DMS114 treated with DMSO at 0.1 percent for 48 hours (cell line): ENCODE measurements at regions not wholly inside any gene's neighbourhood (a gene's known extent, or its start where the extent isn't known, plus 50 kb on each side); places are given as distances from the start of the nearest gene placed in this dataset.
"Not testable (repeated sequence)": the region's sequence is repeated elsewhere in the genome, so short reads cannot be mapped to it uniquely, and the experiment has no call there.

ENCODE experiments used
- DNase-seq: peaks from one replicate; lab custom pipeline; 2025; ENCODE audit not compliant: unreplicated experiment; lab: John Stamatoyannopoulos, UW

DNA sequence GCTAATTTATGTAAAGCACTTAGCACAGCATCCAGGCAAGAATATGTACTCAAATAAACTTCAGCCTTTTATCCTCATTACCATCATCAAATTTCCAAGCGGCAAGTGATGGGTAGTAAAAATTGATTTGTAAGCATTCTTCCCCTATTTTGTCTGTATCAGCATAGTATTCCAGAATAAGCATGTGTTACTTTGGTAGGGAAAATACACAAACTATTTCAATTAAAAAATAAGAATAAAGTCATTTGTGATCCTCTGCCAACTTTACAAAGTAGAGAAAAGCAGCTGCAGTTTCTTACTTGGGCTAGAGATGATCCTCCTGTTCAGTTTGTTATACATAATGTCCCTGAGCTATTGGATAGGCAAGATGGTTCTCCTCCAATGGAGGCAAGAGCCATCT is 493.2 kb downstream of the ZEB2 start:
- DNase-seq = no peak

GRCh38 chr2:144020047-144020446 is 499.9 kb downstream of the ZEB2 start:
- no peak for DNase-seq

DNA sequence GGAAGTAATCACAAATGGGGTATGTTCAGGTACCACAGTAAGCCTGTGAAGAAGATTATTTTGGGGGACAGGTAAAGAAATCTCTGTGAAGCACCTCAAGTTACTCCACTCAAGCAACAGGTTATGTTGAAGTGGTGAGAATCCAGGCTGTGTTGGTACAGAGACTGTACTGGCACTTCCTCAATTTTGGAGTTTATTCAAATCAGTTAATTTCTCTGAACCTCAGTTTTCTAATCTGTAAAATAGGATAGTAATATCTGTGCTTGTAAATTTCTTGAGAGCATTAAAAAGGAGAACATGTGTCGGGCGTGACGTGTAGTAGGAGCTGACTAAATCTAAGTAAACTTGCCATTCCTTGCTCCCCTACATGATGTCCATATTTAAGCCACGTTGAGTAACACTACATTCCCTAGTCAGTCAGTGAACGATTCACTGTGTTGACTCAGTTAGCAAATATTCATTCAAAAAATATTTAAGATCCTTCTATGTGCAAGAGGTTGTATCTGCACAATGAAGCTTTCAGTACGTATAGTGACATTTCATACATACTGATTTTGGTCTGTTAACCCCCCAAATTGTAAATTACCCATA is 504.2 kb downstream of the ZEB2 start:
- no peak for DNase-seq

GRCh38 chr2:144015036-144015435 is 504.9 kb downstream of the ZEB2 start:
- no peak for DNase-seq

- DNase-seq = no peak
These were observed 505.8 kb downstream of the ZEB2 start for GRCh38 chr2:144014103-144014502.

DNA sequence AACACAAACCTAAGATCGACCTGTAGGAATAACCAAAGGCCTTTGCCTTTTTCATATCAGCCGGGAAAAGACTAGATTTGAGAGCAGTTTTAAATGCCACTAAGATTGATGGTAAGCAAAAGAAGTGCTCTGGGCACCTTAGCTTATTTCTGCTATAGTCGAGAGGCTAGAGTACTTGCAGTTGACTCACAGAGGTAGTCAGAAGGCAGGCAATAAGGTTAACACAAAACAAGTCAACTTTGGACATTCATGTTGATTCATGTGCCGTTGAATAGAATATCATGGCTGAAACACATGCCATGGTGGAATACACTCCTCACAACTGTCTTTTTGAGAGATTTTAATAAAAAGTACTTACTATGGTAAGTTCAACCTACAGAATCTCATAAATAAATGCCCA is 507.6 kb downstream of the ZEB2 start:
- no peak for DNase-seq

DNA sequence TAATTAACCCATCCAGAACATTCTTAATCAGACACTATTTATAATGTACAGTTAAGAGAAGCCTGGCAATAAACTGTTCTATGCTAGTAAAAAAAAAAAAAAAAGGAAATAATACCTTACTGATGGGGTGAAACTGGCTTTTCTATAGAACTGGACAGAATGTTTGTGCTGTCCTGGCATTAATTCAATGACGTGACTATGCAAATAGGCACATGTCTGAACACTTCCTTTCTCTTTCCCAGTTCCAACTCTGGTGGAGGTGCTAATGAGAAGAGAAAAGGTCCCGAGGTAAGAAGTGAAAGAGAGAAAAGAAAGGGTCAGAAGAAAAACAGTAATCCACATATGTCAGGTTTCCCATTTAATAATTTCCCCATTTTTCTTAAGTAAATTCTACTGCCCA is 508.4 kb downstream of the ZEB2 start:
- no peak for DNase-seq

DNA sequence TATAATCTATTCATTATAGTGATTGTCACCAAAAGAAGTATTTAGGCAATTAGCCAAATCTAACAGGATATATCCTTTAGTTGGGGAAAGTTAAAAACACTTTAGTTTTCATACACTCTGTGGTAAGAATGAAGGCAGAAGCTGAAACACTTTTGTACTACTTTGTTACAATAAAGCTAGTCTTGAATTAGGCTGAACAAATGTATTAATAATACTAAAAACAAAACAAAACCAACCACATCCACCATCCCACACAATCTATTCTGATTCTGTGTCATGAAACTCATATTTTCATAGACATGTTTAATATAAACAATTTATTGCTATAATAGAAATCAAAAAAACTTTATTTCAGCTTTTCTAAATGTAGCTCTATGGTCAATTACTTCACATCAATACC is 508.8 kb downstream of the ZEB2 start:
- no peak for DNase-seq

GRCh38 chr2:144010096-144010836 is 509.7 kb downstream of the ZEB2 start:
- no peak for DNase-seq

DNA sequence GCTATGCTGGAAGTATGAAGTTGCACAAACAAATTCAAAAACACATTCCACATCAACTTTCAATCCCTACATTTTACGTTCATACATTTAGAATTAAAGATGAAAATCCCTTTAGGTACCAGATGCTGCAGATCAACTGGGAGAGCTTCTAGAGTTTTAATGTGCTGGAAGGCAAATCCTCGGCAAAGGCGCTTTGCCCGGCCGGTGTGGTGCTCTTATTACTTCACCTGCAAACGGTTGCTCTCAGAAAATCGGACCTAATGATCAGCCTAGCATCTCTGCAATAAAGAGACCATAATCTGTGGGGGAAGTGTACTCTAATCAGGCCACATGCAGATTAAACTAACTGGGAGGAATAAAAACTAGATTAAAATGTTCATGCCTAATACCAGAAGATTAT is 513.8 kb downstream of the ZEB2 start:
- DNase-seq = no peak

- DNase-seq = no peak
These were observed 515.2 kb downstream of the ZEB2 start for GRCh38 chr2:144004742-144005141.

DNA sequence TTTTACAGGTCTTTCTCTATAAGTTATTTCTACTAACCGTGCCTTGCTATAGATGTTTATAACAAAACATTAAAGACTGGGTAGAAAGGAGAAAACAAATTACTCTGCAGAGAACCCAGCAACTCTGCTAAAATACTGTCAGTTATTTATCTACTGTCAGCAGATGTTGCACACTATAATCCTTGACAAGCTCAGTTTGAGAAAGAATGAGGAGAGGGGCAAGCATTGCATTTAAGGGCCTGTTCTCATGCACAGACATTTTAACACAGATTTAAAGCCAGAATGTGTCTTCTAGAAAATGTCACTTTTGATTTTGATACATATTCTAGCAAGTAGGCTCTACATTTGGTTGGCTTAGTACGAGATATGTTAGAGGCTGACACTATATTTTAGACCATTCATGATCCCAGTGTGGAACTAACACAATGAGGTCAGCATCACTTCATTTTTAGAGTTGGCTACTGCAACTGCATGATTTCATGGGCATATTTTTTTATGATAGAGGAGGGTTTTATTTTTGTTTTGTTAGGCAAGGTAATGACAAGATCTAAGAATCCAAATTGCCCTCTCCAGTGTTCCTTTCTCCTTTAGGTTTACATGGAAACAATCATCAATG is 516.4 kb downstream of the ZEB2 start:
- DNase-seq = no peak

DNA sequence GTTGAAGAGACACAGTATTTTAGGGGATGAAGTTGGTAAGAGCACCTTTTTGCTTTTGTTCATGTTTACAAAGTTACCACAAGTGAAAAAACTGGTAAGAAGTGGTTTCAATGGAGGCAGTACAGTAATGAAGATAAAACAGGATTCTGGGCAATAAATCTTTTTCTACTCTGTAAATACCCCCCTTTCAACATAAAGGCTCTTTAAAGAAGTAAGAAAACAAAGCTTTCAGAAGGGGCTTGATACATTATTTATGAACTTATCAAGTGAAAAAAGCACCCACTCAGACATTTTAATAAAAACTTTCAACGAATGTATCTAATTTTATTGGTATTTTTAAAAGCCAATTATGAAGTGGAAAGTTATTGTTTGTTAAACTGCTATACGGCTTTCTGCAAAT is 522.9 kb downstream of the ZEB2 start:
- no peak for DNase-seq

- DNase-seq = no peak
These were observed 525.0 kb downstream of the ZEB2 start for GRCh38 chr2:143994961-143995360.

GRCh38 chr2:143991596-143991995 is 528.3 kb downstream of the ZEB2 start:
- DNase-seq = not testable (repeated sequence)

GRCh38 chr2:143988082-143988481 is 531.8 kb downstream of the ZEB2 start:
- no peak for DNase-seq

DNA sequence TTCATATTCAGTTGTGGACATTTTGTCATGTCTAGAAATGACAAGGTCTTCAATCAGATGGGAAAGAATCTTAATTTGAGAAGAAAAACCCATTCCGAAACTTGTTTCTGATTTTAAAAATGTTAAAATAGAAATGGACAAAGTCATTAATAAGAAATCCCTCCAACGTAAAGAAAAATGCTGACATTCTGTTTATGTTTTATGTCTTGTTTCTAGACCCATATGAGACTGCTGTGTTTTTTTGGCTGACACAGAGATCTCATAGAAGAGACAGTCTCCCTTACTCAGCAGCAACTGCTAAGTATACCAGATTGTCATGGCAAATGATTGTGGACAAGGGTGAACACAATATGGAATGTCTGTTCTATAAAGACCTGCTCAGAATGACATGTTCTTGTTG is 538.5 kb downstream of the ZEB2 start:
- no peak for DNase-seq

GRCh38 chr2:143977356-143977755 is 542.6 kb downstream of the ZEB2 start:
- no peak for DNase-seq

DNA sequence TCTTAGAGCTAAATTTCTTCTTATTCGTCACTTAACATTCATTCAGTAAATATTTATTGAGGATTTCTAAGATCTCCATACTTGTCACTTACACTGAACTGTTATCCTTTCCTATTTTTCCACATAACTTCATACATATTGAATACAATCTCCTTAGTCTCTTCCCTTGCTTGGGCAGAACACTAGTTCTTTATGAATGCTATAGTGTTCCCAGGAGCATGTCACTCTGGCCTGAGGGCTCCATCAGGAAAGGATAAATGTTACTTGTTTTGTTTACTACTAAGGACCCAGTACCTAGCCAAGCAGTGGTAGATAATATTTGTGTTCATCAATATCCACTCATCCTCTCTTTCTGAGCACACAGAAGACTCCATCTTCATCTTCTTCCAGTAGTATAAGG is 544.7 kb downstream of the ZEB2 start:
- no peak for DNase-seq

GRCh38 chr2:143974262-143974661 is 545.7 kb downstream of the ZEB2 start:
- DNase-seq = no peak

- no peak for DNase-seq
These were observed 551.1 kb downstream of the ZEB2 start for GRCh38 chr2:143968860-143969259.

GRCh38 chr2:143968360-143968759 is 551.6 kb downstream of the ZEB2 start:
- no peak for DNase-seq
